ENCODE measurements at regions not wholly inside any gene's neighbourhood (a gene's known extent, or its start where the extent isn't known, plus 50 kb on each side); places are given as distances from the start of the nearest gene placed in this dataset.
"Not testable (repeated sequence)": the region's sequence is repeated elsewhere in the genome, so short reads cannot be mapped to it uniquely, and the experiment has no call there.

DNA sequence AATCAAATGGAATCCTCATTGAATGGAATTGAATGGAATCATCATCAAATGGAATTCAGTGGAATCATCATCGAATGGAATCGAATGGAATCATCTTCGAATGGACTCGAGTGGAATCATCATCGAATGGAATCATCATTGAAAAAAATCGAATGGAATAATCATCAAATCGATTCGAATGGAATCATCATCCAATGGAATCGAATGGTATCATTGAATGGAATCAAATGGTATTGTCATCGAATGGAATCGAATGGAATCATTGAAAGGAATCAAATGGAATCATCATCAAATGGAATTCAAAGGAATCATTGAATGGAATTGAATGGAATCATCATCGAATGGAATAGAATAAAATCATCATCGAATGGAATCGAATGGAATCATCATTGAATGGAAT is 619.3 kb downstream of the TP53TG3F start:
- no peak overlapping the region for H3K27ac ChIP-seq
- H3K9me3 ChIP-seq, result peaks cover 3 to 34% (median 30%) of the 10 kb centered on the region in 3 donors
- intact Hi-C loops (cut with DNase I; ENCODE audit: low total_unique reads), result no loop called here
- H3K27me3 ChIP-seq, result no peaks in the 10 kb centered on the region
- DNase-seq, result no peak
- TF ChIP-seq, protein P1, sequence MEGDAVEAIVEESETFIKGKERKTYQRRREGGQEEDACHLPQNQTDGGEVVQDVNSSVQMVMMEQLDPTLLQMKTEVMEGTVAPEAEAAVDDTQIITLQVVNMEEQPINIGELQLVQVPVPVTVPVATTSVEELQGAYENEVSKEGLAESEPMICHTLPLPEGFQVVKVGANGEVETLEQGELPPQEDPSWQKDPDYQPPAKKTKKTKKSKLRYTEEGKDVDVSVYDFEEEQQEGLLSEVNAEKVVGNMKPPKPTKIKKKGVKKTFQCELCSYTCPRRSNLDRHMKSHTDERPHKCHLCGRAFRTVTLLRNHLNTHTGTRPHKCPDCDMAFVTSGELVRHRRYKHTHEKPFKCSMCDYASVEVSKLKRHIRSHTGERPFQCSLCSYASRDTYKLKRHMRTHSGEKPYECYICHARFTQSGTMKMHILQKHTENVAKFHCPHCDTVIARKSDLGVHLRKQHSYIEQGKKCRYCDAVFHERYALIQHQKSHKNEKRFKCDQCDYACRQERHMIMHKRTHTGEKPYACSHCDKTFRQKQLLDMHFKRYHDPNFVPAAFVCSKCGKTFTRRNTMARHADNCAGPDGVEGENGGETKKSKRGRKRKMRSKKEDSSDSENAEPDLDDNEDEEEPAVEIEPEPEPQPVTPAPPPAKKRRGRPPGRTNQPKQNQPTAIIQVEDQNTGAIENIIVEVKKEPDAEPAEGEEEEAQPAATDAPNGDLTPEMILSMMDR (IDR thresholded peaks at IDR 0.05), result no peak
- no peak overlapping the region for H3K4me3 ChIP-seq
- no peaks in the 10 kb centered on the region for H3K36me3 ChIP-seq
- no peaks in the 10 kb centered on the region for H3K4me1 ChIP-seq

- H3K4me3 ChIP-seq; H3K27me3 ChIP-seq; H3K27ac ChIP-seq; H3K36me3 ChIP-seq; H3K4me1 ChIP-seq; DNase-seq; intact Hi-C loops (cut with DNase I; ENCODE audit: low total_unique reads): not testable (repeated sequence)
- peaks cover 0 to 45% (median 23%) of the 10 kb centered on the region in 3 donors for H3K9me3 ChIP-seq
Observed at GRCh38 chr16:34085038-34085437, 625.6 kb downstream of the TP53TG3F start.

- H3K36me3 ChIP-seq; H3K4me1 ChIP-seq; H3K27ac ChIP-seq; H3K27me3 ChIP-seq; intact Hi-C loops (cut with DNase I; ENCODE audit: low total_unique reads); DNase-seq; H3K4me3 ChIP-seq: not testable (repeated sequence)
- H3K9me3 ChIP-seq, result peaks cover 2 to 47% (median 16%) of the 10 kb centered on the region in 3 donors
Observed at GRCh38 chr16:34095006-34095405, 635.6 kb downstream of the TP53TG3F start.

DNA sequence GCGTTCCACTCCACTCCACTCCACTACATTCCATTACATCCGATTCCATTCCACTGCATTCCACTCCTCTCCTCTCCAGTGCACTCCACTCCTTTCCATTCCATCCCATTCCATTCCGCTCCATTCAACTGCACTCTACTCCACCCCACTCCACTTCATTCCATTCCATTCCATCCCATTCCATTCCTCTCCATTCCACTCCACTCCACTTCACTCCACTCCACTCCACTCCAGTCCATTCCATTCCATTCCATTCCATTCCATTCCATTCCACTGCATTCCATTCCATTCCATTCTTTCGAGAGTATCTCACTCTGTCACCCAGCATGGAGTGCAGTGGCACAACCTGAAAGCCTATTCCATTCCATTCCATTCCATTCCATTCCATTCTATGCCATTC is 637.5 kb downstream of the TP53TG3F start:
- H3K27ac ChIP-seq; DNase-seq; intact Hi-C loops (cut with DNase I; ENCODE audit: low total_unique reads); H3K27me3 ChIP-seq; H3K4me1 ChIP-seq; H3K36me3 ChIP-seq; H3K4me3 ChIP-seq: not testable (repeated sequence)
- H3K9me3 ChIP-seq, result peaks cover 2 to 32% (median 9%) of the 10 kb centered on the region in 3 donors

DNA sequence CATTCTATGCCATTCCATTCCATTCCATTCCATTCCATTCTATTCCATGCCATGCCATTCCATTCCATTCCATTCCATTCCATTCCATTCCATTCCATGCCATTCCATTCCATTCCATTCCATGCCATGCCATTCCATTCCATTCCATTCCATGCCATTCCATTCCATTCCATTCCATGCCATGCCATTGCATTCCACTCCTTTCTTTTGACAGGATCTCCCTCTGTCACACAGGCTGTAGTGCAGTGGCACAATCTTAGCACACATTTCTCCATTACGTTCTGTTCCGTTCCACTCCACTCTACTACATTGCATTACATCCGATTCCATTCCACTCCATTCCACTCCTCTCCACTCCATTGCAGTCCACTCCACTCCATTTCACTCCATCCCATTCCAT is 637.9 kb downstream of the TP53TG3F start:
- H3K4me1 ChIP-seq; intact Hi-C loops (cut with DNase I; ENCODE audit: low total_unique reads); DNase-seq; H3K4me3 ChIP-seq; H3K27ac ChIP-seq; H3K27me3 ChIP-seq; H3K36me3 ChIP-seq: not testable (repeated sequence)
- H3K9me3 ChIP-seq, result peaks cover 2 to 31% (median 9%) of the 10 kb centered on the region in 3 donors

DNA sequence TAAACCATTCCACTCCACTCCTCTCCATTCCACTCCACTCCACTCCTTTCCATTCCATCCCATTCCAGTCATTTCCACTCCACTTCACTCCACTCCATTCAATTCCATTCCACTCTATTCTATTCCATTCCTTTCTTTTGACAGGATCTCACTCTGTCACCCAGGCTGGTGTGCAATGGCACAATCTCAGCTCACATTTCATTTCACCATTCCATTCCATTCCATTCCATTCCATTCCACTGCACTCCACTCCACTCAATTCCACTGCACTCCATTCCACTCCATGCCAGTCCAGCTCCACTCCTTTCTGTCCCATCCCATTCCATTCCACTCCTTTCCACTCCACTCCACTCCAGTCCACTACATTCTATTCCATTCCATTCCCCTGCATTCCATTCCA is 638.6 kb downstream of the TP53TG3F start:
- intact Hi-C loops (cut with DNase I; ENCODE audit: low total_unique reads); H3K36me3 ChIP-seq; H3K4me3 ChIP-seq; H3K27ac ChIP-seq; DNase-seq; H3K27me3 ChIP-seq; H3K4me1 ChIP-seq: not testable (repeated sequence)
- H3K9me3 ChIP-seq, result peaks cover 2 to 31% (median 5%) of the 10 kb centered on the region in 3 donors

DNA sequence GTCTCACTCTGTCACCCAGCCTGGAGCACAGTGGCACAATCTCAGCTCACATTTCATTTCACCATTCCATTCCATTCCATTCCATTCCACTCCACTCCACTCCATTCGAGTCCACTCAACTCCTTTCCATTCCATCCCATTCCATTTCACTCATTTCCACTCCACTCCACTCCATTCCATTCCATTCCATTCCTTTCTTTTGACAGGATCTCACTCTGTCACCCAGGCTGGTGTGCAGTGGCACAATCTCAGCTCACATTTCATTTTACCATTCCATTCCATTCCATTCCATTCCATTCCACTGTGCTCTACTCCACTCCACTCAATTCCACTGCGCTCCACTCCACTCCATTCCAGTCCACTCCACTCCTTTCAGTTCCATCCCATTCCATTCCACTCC is 639.6 kb downstream of the TP53TG3F start:
- peaks cover 0 to 31% (median 2%) of the 10 kb centered on the region in 3 donors for H3K9me3 ChIP-seq
- H3K27me3 ChIP-seq; H3K4me3 ChIP-seq; H3K4me1 ChIP-seq; DNase-seq; H3K27ac ChIP-seq; intact Hi-C loops (cut with DNase I; ENCODE audit: low total_unique reads); H3K36me3 ChIP-seq: not testable (repeated sequence)

Data from tibial artery (tissue), 4 donors.